DOHH2 (cell line): ENCODE measurements at regions not wholly inside any gene's neighbourhood (a gene's known extent, or its start where the extent isn't known, plus 50 kb on each side); places are given as distances from the start of the nearest gene placed in this dataset.

ENCODE experiments used
- EZH2phosphoT487 ChIP-seq: fragments of 200-600 bp; sonication (generic); IDR thresholded peaks from 2 replicates; pipeline ENCODE4 v1.6.1; 2017; ENCODE audit warnings: borderline replicate concordance, mild to moderate bottlenecking, antibody characterized with exemption, low read length, moderate library complexity, mixed read lengths
- TF ChIP-seq, protein P1 (sequence below): fragments of 200-600 bp; sonication (generic); IDR thresholded peaks from one replicate; pipeline ENCODE4 v1.5.1; 2014; ENCODE audit warnings: antibody characterized with exemption, mild to moderate bottlenecking, low read depth, low read length; ENCODE audit not compliant: poor library complexity, severe bottlenecking

- TF ChIP-seq, protein P1, sequence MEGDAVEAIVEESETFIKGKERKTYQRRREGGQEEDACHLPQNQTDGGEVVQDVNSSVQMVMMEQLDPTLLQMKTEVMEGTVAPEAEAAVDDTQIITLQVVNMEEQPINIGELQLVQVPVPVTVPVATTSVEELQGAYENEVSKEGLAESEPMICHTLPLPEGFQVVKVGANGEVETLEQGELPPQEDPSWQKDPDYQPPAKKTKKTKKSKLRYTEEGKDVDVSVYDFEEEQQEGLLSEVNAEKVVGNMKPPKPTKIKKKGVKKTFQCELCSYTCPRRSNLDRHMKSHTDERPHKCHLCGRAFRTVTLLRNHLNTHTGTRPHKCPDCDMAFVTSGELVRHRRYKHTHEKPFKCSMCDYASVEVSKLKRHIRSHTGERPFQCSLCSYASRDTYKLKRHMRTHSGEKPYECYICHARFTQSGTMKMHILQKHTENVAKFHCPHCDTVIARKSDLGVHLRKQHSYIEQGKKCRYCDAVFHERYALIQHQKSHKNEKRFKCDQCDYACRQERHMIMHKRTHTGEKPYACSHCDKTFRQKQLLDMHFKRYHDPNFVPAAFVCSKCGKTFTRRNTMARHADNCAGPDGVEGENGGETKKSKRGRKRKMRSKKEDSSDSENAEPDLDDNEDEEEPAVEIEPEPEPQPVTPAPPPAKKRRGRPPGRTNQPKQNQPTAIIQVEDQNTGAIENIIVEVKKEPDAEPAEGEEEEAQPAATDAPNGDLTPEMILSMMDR = no peak
- TF ChIP-seq EZH2phosphoT487 = no peak
Measured at GRCh38 chr14:84282618-84283017, 1247.3 kb upstream of the FLRT2 start.
